AG10803 (cell line): ENCODE measurements at regions not wholly inside any gene's neighbourhood (a gene's known extent, or its start where the extent isn't known, plus 50 kb on each side); places are given as distances from the start of the nearest gene placed in this dataset.
"Not testable (repeated sequence)": the region's sequence is repeated elsewhere in the genome, so short reads cannot be mapped to it uniquely, and the experiment has no call there.

Source experiments
- DNase-seq: peaks from one replicate; pipeline ENCODE4 v3.0.0; 2010; ENCODE audit warnings: low read depth
- H3K4me3 ChIP-seq: 2 replicates; pipeline ENCODE4 v1.5.1; 2011; ENCODE audit warnings: mild to moderate bottlenecking, low read length, control low read depth
- TF ChIP-seq, protein P1 (sequence below): conservative IDR thresholded peaks from 2 replicates; pipeline ENCODE4 v1.5.1; 2011; ENCODE audit warnings: mild to moderate bottlenecking, low read length, control low read depth, inconsistent platforms

- H3K4me3 ChIP-seq = no peak overlapping the region
- TF ChIP-seq, protein P1, sequence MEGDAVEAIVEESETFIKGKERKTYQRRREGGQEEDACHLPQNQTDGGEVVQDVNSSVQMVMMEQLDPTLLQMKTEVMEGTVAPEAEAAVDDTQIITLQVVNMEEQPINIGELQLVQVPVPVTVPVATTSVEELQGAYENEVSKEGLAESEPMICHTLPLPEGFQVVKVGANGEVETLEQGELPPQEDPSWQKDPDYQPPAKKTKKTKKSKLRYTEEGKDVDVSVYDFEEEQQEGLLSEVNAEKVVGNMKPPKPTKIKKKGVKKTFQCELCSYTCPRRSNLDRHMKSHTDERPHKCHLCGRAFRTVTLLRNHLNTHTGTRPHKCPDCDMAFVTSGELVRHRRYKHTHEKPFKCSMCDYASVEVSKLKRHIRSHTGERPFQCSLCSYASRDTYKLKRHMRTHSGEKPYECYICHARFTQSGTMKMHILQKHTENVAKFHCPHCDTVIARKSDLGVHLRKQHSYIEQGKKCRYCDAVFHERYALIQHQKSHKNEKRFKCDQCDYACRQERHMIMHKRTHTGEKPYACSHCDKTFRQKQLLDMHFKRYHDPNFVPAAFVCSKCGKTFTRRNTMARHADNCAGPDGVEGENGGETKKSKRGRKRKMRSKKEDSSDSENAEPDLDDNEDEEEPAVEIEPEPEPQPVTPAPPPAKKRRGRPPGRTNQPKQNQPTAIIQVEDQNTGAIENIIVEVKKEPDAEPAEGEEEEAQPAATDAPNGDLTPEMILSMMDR = no peak
Measured at GRCh38 chr9:135410421-135410820, 69.2 kb upstream of the PPP1R26 start.

DNA sequence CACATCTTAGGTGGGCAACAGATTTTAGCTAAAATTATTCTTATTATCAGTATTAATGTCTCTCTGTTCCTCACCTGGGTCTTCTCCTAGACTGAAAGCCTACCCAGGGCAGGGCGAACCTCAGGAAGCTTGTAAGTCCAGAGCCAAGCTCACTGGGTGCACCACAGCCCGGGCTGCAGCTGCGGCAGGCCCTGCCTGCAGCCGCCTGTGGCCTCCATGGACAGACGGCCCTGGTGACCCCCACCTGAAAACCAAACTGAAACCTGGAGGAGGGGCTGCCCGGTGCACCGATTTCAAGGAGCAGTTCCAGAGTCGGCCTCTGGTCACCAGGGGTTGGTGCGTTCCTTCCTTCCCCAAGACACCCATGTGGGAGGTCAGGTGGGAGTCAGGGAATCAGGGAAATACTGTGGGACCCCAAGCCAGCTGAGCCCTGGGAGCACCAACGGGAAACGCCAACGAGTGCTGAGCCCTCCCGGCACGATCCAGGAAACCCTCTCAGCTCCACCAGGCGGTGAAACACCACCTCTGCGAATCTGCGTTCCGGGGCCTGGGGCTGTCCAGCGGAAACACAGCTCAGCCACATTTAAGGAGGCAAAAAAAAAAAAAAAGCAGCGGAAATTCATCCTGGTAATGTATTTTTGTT lies 68.6 kb upstream of the PPP1R26 start:
- DNase-seq = no peak
- H3K4me3 ChIP-seq = no peak overlapping the region
- TF ChIP-seq, protein P1 = no peak

More at GRCh38 chr9:135410421-135410820, 69.2 kb upstream of the PPP1R26 start:
- no peak for DNase-seq

- not testable (repeated sequence) for DNase-seq, H3K4me3 ChIP-seq
Measured at GRCh38 chr9:135411605-135412004, 68.0 kb upstream of the PPP1R26 start.

- TF ChIP-seq, protein P1 = peak; percentile 75
- peak; percentile 31 for DNase-seq
- not testable (repeated sequence) for H3K4me3 ChIP-seq
Measured at GRCh38 chr9:135412315-135413085, 67.1 kb upstream of the PPP1R26 start.

GRCh38 chr9:135413086-135413375 lies 66.6 kb upstream of the PPP1R26 start:
- no peak for DNase-seq
- TF ChIP-seq, protein P1 = no peak
- H3K4me3 ChIP-seq = no peak overlapping the region

DNA sequence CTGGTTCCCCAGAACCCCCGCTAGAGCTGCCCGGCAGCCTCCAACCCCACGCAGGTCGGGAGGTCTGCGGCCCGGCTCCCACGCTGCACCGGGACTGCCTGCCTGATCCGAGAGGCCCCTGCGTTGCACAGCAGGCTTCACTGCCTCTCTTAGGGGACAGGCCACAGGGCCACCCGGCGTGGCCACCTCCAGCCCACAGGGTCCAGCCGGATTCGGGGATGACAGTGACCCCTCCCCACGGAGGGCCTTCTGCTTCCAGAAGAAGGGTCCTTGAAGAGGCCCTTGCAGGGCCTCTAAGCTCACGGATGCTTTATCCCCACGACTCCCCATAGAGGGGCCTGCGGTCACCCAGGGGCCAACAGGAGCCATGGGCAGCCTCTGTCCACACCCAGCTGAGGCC lies 66.1 kb upstream of the PPP1R26 start:
- no peak overlapping the region for H3K4me3 ChIP-seq
- TF ChIP-seq, protein P1 = no peak
- DNase-seq = no peak

DNA sequence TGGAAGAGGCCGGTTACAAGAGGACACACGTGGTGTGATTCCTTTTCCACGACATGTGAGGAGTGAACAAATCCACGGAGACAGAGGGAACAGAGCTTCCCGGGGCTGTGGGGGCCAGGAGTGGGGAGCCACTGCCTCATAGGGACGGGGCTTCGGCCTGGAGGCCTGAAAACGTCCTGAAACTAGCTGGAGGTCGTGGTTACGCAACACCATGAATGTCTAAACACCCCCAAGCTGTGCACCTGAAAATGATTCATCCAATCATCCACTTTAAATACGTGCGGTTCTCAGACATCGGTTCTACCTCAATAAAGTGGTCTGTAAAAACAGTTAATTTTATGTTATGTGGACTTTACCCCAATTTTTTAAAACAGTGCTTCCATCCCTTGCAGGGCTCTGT lies 65.3 kb upstream of the PPP1R26 start:
- no peak overlapping the region for H3K4me3 ChIP-seq
- DNase-seq = no peak
- TF ChIP-seq, protein P1 = no peak
